Stimulated activated CD8-positive, alpha-beta memory T cell treated with anti-CD3 and anti-CD28 coated beads, Interleukin-12 subunit alpha, Interleukin-12 subunit beta, amount 100 ng/mL, for 24 hours (primary cell): ENCODE measurements at regions not wholly inside any gene's neighbourhood (a gene's known extent, or its start where the extent isn't known, plus 50 kb on each side); places are given as distances from the start of the nearest gene placed in this dataset.
"Not testable (repeated sequence)": the region's sequence is repeated elsewhere in the genome, so short reads cannot be mapped to it uniquely, and the experiment has no call there.

Experiments
- DNase-seq: peaks from one replicate; pipeline ENCODE4 v3.0.0-alpha.2; 2020; ENCODE audit errors: extremely low read depth

DNA sequence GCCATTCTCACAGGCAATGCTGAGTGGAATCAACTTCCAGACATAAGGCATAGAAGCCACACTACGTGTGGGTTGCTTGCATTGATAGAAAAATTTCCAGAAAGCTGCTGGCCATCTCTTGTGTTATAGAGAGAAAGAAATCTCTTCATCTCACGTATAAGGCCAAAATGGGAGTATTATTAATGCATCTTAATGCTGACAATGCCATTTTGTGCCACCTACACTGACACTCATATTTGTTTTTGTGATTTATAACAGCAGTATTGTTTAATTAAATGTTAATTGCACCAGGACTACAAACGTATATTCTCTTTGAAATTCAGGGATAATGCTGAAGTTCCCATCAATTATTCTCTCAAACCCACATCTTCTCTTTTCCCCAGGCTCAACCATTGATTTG, 56.1 kb upstream of the TMEM132D start:
- DNase-seq: no peak

DNA sequence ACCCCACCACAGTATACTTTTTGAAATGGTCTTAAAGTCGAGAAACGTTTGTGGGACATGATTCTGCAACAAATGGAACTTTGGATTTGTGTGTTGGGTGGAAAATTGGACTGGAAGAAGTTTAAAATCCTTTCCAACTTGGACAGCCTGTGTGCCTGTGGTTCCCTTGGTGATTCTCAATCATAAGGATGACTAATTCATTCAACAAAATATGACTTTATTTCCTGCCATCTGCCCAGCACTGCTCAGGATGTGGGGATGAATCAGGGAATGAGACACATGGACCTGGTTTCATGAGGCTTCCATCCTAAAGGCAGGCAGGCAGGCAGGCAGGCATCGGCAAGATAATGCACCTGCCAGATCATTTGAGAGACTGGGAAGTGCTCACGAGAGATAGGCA, 57.3 kb upstream of the TMEM132D start:
- no peak for DNase-seq

- DNase-seq: no peak
Observed at GRCh38 chr12:129961856-129962255, 58.0 kb upstream of the TMEM132D start.

GRCh38 chr12:129964300-129964699, 60.5 kb upstream of the TMEM132D start:
- DNase-seq: no peak

- DNase-seq: no peak
Observed at GRCh38 chr12:129964826-129965457, 61.1 kb upstream of the TMEM132D start.

GRCh38 chr12:129966146-129966995, 62.5 kb upstream of the TMEM132D start:
- no peak for DNase-seq

DNA sequence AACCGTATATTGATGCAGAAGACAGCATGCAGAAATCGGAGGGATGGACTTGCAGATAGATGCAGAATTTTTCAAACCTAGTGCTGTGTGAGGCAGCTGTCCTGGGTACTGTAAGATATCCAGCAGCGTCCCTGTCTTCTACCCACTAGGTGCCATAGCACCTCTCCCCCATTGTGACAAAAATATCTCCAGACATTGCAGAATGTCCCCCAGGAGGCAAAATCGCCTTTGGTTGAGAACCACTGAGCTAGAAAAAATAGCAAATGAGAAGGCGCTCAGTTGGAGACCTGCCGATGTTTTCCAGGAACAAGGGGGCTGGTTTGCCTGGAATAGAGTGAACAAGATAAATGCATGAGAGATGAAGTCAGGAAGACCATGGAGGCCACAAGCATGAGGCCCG, 67.9 kb upstream of the TMEM132D start:
- DNase-seq: no peak

GRCh38 chr12:129973236-129973961, 69.6 kb upstream of the TMEM132D start:
- DNase-seq: no peak

- no peak for DNase-seq
Observed at GRCh38 chr12:129984106-129984505, 80.3 kb upstream of the TMEM132D start.

- no peak for DNase-seq
Observed at GRCh38 chr12:129987841-129988240, 84.0 kb upstream of the TMEM132D start.

DNA sequence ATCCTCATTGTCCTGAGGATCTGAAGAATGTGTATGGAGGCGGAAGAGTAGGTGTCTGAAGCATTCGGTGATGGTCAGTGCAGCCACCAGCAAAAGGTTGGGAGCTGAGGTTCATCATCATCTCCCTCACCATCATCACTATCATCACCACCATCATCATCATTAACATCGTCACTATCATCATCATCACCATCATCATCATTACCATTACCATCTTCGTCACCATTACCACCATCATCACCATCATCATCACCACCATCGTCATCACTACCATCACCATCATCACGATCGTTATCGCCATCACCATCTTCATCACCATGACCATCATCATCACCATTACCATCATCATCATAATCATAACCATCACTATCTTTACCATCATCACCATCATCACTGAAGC, 90.8 kb upstream of the TMEM132D start:
- DNase-seq: no peak

- DNase-seq: no peak
Observed at GRCh38 chr12:129997239-129997638, 93.4 kb upstream of the TMEM132D start.

- DNase-seq: not testable (repeated sequence)
Observed at GRCh38 chr12:130004310-130004877, 100.6 kb upstream of the TMEM132D start.

- no peak for DNase-seq
Observed at GRCh38 chr12:130007771-130008170, 103.9 kb upstream of the TMEM132D start.

DNA sequence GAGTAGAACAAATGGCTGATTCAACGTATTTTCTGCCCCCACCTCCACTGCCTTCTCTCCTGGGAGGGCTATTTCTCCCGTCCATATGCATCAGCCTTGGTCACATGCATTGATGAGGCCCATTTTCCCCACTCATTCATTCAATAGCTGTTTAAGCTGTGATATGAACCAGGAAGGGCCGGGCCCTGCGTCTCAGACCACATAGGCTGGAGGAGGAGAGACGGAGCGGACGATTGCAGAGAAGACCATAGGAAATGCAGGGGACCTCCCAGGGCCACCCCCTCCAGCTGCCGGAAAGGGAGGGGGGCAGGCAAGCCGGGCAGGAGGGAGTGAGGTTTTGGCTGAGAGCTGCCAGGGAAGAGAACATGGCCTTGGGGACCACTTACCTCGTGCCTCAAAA, 104.4 kb upstream of the TMEM132D start:
- no peak for DNase-seq

- DNase-seq: no peak
Observed at GRCh38 chr12:130009961-130010360, 106.1 kb upstream of the TMEM132D start.

GRCh38 chr12:130011611-130012385, 108.0 kb upstream of the TMEM132D start:
- no peak for DNase-seq

- DNase-seq: no peak
Observed at GRCh38 chr12:130013771-130014484, 110.1 kb upstream of the TMEM132D start.

- no peak for DNase-seq
Observed at GRCh38 chr12:130014485-130014807, 110.6 kb upstream of the TMEM132D start.

GRCh38 chr12:130016194-130016593, 112.4 kb upstream of the TMEM132D start:
- DNase-seq: no peak

DNA sequence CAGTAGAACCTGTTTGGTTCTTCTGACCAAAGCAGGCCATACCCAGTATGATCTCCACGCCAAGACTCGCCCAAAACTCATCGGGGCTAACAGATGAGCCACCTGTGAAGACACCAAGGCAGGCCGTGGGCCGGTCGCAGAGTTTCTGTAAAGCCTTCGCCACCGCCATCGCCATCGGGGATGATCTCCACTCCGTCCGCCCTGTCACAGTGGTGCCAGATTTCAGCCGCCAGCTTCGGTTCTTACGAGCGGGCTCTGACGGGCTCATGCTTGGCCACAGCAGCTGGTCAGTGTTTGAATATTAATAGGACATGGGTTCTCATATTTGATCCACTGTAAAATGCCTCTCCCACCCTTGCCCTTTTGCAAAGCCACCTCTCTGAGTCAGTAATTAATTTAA, 113.2 kb upstream of the TMEM132D start:
- DNase-seq: no peak
